ENCODE measurements at regions not wholly inside any gene's neighbourhood (a gene's known extent, or its start where the extent isn't known, plus 50 kb on each side); places are given as distances from the start of the nearest gene placed in this dataset.
"Not testable (repeated sequence)": the region's sequence is repeated elsewhere in the genome, so short reads cannot be mapped to it uniquely, and the experiment has no call there.

GRCh38 chr2:239831861-239832489 is 193.2 kb downstream of the NDUFA10 start:
- DNase-seq (ENCODE audit: low read depth), result no peak

- no peak for DNase-seq (ENCODE audit: low read depth)
Observed at GRCh38 chr2:239831001-239831731, 194.0 kb downstream of the NDUFA10 start.

- DNase-seq (ENCODE audit: low read depth), result no peak
Observed at GRCh38 chr2:239830121-239831000, 194.8 kb downstream of the NDUFA10 start.

- no peak for DNase-seq (ENCODE audit: low read depth)
Observed at GRCh38 chr2:239829326-239829725, 195.8 kb downstream of the NDUFA10 start.

- not testable (repeated sequence) for DNase-seq (ENCODE audit: low read depth)
Observed at GRCh38 chr2:239828973-239829275, 196.2 kb downstream of the NDUFA10 start.

- DNase-seq (ENCODE audit: low read depth), result no peak
Observed at GRCh38 chr2:239828192-239828972, 196.8 kb downstream of the NDUFA10 start.

GRCh38 chr2:239827523-239827890 is 197.6 kb downstream of the NDUFA10 start:
- DNase-seq (ENCODE audit: low read depth), result no peak

GRCh38 chr2:239826786-239827522 is 198.2 kb downstream of the NDUFA10 start:
- DNase-seq (ENCODE audit: low read depth), result no peak

GRCh38 chr2:239826376-239826775 is 198.8 kb downstream of the NDUFA10 start:
- DNase-seq (ENCODE audit: low read depth), result no peak

- no peak for DNase-seq (ENCODE audit: low read depth)
Observed at GRCh38 chr2:239825705-239825979, 199.5 kb downstream of the NDUFA10 start.

GRCh38 chr2:239824866-239825704 is 200.1 kb downstream of the NDUFA10 start:
- DNase-seq (ENCODE audit: low read depth), result no peak

- DNase-seq (ENCODE audit: low read depth), result no peak
Observed at GRCh38 chr2:239824046-239824694, 201.0 kb downstream of the NDUFA10 start.

GRCh38 chr2:239822146-239822831 is 202.9 kb downstream of the NDUFA10 start:
- no peak for DNase-seq (ENCODE audit: low read depth)

GRCh38 chr2:239821694-239822075 is 203.5 kb downstream of the NDUFA10 start:
- no peak for DNase-seq (ENCODE audit: low read depth)

- DNase-seq (ENCODE audit: low read depth), result no peak
Observed at GRCh38 chr2:239820836-239821693, 204.1 kb downstream of the NDUFA10 start.

- DNase-seq (ENCODE audit: low read depth), result no peak
Observed at GRCh38 chr2:239819974-239820555, 205.1 kb downstream of the NDUFA10 start.

- DNase-seq (ENCODE audit: low read depth), result no peak
Observed at GRCh38 chr2:239819091-239819973, 205.8 kb downstream of the NDUFA10 start.

All from stimulated activated CD8-positive, alpha-beta memory T cell treated with anti-CD3 and anti-CD28 coated beads, Interleukin-15, amount 100 ng/mL, for 24 hours (primary cell).